ENCODE measurements at regions not wholly inside any gene's neighbourhood (a gene's known extent, or its start where the extent isn't known, plus 50 kb on each side); places are given as distances from the start of the nearest gene placed in this dataset.

DNA sequence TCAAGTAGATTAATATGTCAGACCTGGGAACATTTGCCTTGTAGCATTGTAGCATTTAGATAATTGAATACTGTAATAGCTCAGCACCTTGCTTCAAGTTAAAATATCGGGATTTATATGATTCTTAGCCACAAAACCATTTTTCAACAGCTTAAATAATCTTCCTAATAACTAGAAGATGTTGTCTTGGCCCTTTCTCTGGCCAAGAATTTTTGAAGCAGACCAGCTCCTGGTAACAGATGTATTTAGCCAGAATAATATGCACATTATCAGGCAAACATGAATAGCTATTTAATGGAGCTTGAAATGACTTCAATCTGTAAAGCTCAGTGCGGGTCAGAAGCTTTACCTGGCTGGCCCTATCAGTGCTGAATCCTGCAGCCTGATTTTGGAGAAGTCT lies 913.1 kb downstream of the AACS start:
- H3K27me3 ChIP-seq (ENCODE audit: insufficient read depth, low read depth, severe bottlenecking): peaks cover 26% of the 10 kb centered on the region
- TF ChIP-seq, protein P1, sequence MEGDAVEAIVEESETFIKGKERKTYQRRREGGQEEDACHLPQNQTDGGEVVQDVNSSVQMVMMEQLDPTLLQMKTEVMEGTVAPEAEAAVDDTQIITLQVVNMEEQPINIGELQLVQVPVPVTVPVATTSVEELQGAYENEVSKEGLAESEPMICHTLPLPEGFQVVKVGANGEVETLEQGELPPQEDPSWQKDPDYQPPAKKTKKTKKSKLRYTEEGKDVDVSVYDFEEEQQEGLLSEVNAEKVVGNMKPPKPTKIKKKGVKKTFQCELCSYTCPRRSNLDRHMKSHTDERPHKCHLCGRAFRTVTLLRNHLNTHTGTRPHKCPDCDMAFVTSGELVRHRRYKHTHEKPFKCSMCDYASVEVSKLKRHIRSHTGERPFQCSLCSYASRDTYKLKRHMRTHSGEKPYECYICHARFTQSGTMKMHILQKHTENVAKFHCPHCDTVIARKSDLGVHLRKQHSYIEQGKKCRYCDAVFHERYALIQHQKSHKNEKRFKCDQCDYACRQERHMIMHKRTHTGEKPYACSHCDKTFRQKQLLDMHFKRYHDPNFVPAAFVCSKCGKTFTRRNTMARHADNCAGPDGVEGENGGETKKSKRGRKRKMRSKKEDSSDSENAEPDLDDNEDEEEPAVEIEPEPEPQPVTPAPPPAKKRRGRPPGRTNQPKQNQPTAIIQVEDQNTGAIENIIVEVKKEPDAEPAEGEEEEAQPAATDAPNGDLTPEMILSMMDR (IDR thresholded peaks at IDR 0.05; ENCODE audit: low read depth, low read length): no peak
- no peak overlapping the region for H3K27ac ChIP-seq
- no peaks in the 10 kb centered on the region for H3K9me3 ChIP-seq (ENCODE audit: severe bottlenecking)
- no peak overlapping the region for H3K4me3 ChIP-seq (ENCODE audit: low read depth, low read length)
- DNase-seq: no peak
- no peaks in the 10 kb centered on the region for H3K36me3 ChIP-seq

DNA sequence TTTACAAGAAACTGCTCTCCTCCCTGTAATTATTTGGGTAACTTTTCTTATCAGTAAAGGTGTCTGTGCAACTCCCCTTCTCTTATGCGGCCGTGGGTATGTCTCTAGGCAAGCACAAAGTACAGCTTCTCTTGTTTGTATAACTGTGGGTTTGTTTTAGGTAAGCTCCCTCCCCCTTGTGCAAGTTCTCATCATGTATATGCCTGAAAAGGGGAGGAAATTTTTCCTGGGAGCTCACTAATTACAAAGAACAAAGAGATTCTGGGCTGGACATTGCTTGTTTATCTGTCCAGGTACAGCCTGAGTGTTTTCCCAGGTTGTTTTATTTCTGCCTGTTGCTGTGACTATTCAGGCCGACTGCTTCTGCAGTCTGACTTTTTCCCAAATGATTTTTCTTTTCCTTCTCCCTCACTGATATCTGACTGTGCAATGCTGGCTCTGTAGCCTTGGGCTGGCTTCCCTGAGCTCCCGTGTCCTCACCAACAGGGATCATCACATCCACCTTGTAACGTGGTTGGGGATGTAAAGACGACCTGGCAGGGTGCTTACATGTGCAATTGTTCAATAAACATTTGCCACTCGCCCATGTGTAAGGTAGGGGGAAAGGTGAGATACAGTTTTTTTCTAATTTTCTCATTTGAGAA lies 916.5 kb downstream of the AACS start:
- TF ChIP-seq, protein P1 (IDR thresholded peaks at IDR 0.05; ENCODE audit: low read depth, low read length): no peak
- H3K27me3 ChIP-seq (ENCODE audit: insufficient read depth, low read depth, severe bottlenecking): peaks cover 35% of the 10 kb centered on the region
- no peak overlapping the region for H3K4me3 ChIP-seq (ENCODE audit: low read depth, low read length)
- H3K36me3 ChIP-seq: no peaks in the 10 kb centered on the region
- no peaks in the 10 kb centered on the region for H3K9me3 ChIP-seq (ENCODE audit: severe bottlenecking)
- DNase-seq: no peak
- no peak overlapping the region for H3K27ac ChIP-seq

DNA sequence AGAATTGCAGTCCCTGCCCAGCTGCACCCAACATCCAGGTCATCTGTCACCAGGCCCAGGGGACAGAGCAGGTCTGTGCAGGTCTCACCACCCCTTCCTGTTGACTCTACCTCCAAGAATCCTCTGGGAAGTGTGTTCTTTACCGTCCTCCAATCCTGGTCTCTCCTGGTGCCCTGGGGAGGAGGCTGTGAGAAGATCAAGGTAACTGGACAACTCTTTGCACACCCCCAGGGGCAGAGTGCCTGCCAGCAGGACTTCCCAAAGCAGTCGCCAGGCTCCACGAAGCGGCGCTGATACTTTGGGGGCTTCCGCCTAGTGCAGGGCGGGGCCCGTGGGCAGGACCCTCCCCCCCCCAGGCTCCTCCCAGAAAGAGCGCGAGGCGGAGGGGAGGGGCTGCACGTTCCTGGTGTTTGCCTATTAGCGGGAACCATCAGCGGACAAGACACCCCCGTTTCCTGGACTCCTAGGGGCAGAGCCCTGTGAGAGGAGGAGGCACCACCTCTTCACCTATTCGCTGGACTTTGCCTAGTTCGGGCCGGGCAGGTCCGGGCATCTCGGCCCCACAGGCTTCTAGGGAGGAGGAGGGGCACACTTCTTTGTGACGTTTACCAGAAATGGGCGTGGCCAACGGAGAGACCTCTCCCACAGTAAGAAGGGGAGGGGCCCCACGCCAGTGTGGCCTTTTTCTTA lies 918.0 kb downstream of the AACS start:
- Histone ChIP-seq H3K9me3 (ENCODE audit: severe bottlenecking) (no peaks in the 10 kb centered on the region), H3K27me3 (ENCODE audit: insufficient read depth, low read depth, severe bottlenecking) (peaks cover 30% of the 10 kb centered on the region), H3K36me3 (no peaks in the 10 kb centered on the region), H3K4me3 (ENCODE audit: low read depth, low read length) (peak overlapping the region; percentile 45), H3K27ac (no peak overlapping the region)
- TF ChIP-seq, protein P1 (IDR thresholded peaks at IDR 0.05; ENCODE audit: low read depth, low read length): no peak
- DNase-seq: peak; percentile 62

DNA sequence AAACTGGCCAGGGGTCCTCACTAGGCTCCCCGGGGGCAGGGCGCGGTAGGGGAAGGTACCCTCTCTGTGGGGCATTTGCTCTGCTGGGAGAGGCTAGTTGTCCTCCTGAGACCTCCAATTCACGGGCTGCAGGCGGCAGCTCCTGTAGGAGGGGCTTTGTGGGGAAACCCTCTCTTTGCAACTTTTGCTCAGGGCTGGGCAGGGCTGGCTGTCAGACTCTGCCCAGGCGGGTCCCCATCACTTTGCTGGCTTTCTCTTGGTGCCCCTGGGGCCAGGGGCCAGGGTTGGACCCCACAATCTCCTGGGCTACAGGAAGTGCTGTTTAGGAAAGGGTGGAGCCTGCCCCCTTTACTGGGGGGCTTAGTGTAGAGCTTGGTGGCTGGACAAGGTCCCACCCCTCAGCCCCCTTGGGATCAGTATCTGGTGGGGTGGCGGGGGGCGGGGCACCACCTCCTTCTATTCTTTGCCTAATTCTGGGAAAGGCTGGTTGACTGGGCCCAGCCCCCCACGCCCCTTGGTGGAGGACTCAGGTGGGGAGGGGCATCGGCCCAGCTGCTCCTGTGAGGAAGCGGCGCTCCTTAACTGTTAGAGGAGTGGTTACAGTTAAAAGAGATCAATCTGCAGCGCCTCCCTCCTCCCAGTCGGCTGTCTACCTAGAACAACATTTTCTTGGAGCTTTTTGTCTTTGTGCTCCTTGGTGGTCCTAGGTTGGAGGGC lies 918.7 kb downstream of the AACS start:
- DNase-seq: peak; percentile 17
- H3K9me3 ChIP-seq (ENCODE audit: severe bottlenecking): no peaks in the 10 kb centered on the region
- no peak overlapping the region for H3K27ac ChIP-seq
- TF ChIP-seq, protein P1 (IDR thresholded peaks at IDR 0.05; ENCODE audit: low read depth, low read length): no peak
- H3K27me3 ChIP-seq (ENCODE audit: insufficient read depth, low read depth, severe bottlenecking): peaks cover 28% of the 10 kb centered on the region
- H3K4me3 ChIP-seq (ENCODE audit: low read depth, low read length): peak overlapping the region; percentile 45
- no peaks in the 10 kb centered on the region for H3K36me3 ChIP-seq

DNA sequence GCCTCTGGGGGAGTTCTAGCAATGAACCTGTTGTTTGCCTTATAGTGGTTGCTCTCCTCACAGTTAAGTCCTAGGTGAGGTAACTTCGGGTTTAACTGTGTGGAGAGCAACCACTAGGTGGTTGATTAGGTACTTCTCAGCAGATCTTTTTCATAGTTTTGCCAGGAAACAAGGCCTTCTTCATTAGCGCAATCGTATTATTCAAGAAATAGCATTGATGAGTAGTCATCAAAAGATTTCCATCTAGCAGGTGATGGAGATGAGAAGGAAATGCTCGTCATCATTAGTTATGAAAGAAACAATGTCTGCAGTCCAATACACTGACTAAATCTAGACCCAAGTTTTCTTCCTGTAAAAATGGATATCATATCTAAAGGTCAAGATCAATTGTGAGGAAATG lies 923.3 kb downstream of the AACS start:
- Histone ChIP-seq H3K27me3 (ENCODE audit: insufficient read depth, low read depth, severe bottlenecking) (peaks cover 10% of the 10 kb centered on the region), H3K9me3 (ENCODE audit: severe bottlenecking) (no peaks in the 10 kb centered on the region), H3K4me3 (ENCODE audit: low read depth, low read length) (no peak overlapping the region), H3K27ac (no peak overlapping the region), H3K36me3 (no peaks in the 10 kb centered on the region)
- no peak for DNase-seq
- TF ChIP-seq, protein P1 (IDR thresholded peaks at IDR 0.05; ENCODE audit: low read depth, low read length): no peak
